K562 (cell line): ENCODE measurements at regions not wholly inside any gene's neighbourhood (a gene's known extent, or its start where the extent isn't known, plus 50 kb on each side); places are given as distances from the start of the nearest gene placed in this dataset.
"Not testable (repeated sequence)": the region's sequence is repeated elsewhere in the genome, so short reads cannot be mapped to it uniquely, and the experiment has no call there.

Source experiments
- ATAC-seq: fragments of 200-7000 bp; cut with Tn5 transposase; 3 replicates; pipeline ENCODE4 v1.9.1; 2020; ENCODE audit warnings: moderate library complexity
- BruUV-seq: library from RNA; stranded (reverse); fragments of 400-500 nt; replicated peaks from 2 replicates; lab custom pipeline; 2021; lab: Mats Ljungman, UMichigan
- CTCF ChIA-PET: fragments of 300-600 bp; formaldehyde crosslinking; extraction: SDS; loops from one replicate; lab custom pipeline; 2021; ENCODE audit warnings: low intra/inter-chr PET ratio; lab: Yijun Ruan, JAX
- POLR2A ChIA-PET: fragments of 300-600, 350-650 bp; sonication (Branson Sonifier 250); formaldehyde crosslinking; extraction: SDS; loops from one replicate; lab custom pipeline; 2021; ENCODE audit warnings: antibody characterized with exemption, inconsistent platforms; lab: Yijun Ruan, JAX
- DNase-seq, 4 experiments: peaks; one replicate each; pipeline versions ENCODE4 v3.0.0 to v3.0.0-alpha.2; 2011 to 2018; ENCODE audit warnings: low spot score in 3 of 4, mixed read lengths in 3 of 4; ENCODE audit errors: extremely low read depth in 1 of 4
- FAIRE-seq: peaks from 2 replicates; lab custom pipeline; 2011; peaks lifted over from hg19 to GRCh38; lab: Jason Lieb, UNC
- H2AFZ ChIP-seq: 2 replicates; pipeline ENCODE4 v1.6.0; 2011; ENCODE audit warnings: low read depth, low read length, control low read depth, inconsistent platforms
- H3K27ac ChIP-seq: fragments of 200-600 bp; 3 replicates; pipeline ENCODE4 v1.8.0; 2011; ENCODE audit warnings: low read depth, mild to moderate bottlenecking, control low read depth, inconsistent platforms, low read length, moderate library complexity, mixed read lengths; ENCODE audit errors: extremely low read depth
- H3K27me3 ChIP-seq, 2 experiments: fragments of 300-600 bp in 1 of 2; 2 replicates in 1 of 2; 3 replicates in 1 of 2; pipeline versions ENCODE4 v1.6.0 to v1.8.0; 2011; ENCODE audit warnings: inconsistent platforms in 2 of 2, low read length in 2 of 2, mild to moderate bottlenecking in 1 of 2, mixed read lengths in 1 of 2, moderate library complexity in 1 of 2; ENCODE audit not compliant: control insufficient read depth in 2 of 2, insufficient read depth in 2 of 2
- H3K36me3 ChIP-seq: fragments of 300-600 bp; 3 replicates; pipeline ENCODE4 v1.8.0; 2011; ENCODE audit warnings: mild to moderate bottlenecking, low read length, inconsistent platforms; ENCODE audit not compliant: control insufficient read depth, insufficient read depth
- H3K4me1 ChIP-seq, 2 experiments: fragments of 200-600 bp in 1 of 2; replicated peaks in 1 of 2; 2 replicates in 1 of 2; 3 replicates in 1 of 2; pipeline versions ENCODE4 v1.5.1 to v1.8.0; 2011; ENCODE audit warnings: inconsistent platforms in 2 of 2, low read length in 2 of 2, mild to moderate bottlenecking in 1 of 2, mixed read lengths in 1 of 2, moderate library complexity in 1 of 2; ENCODE audit not compliant: control insufficient read depth in 2 of 2, insufficient read depth in 2 of 2
- H3K4me2 ChIP-seq: 2 replicates; pipeline ENCODE4 v1.6.1; 2011; ENCODE audit warnings: low read length, control low read depth, inconsistent platforms, mixed read lengths; ENCODE audit not compliant: insufficient read depth
- H3K4me3 ChIP-seq: fragments of 200-600 bp; sonication (generic), shearing (Covaris generic); 2 replicates; pipeline ENCODE4 v1.5.1; 2016; ENCODE audit warnings: control low read depth, inconsistent platforms
- H3K79me2 ChIP-seq: fragments of 200-600 bp; 3 replicates; pipeline ENCODE4 v1.8.0; 2011; ENCODE audit warnings: low read length, inconsistent platforms; ENCODE audit not compliant: control insufficient read depth, insufficient read depth
- H3K9ac ChIP-seq, 2 experiments: 2 replicates each; pipeline versions ENCODE4 v1.6.0 to v1.6.1; 2011; ENCODE audit warnings: low read depth in 2 of 2, low read length in 2 of 2, control low read depth in 1 of 2, inconsistent platforms in 1 of 2, mild to moderate bottlenecking in 1 of 2, mixed read lengths in 1 of 2; ENCODE audit not compliant: insufficient read depth in 1 of 2
- H3K9me1 ChIP-seq: one replicate; pipeline ENCODE4 v1.6.0; 2011; ENCODE audit warnings: inconsistent platforms, mild to moderate bottlenecking, low read length, moderate library complexity; ENCODE audit not compliant: control insufficient read depth, insufficient read depth
- H3K9me3 ChIP-seq: replicated peaks from 2 replicates; pipeline ENCODE4 v1.5.1; 2011; ENCODE audit warnings: low read depth, low read length, inconsistent platforms; ENCODE audit not compliant: control insufficient read depth, insufficient read depth
- H4K20me1 ChIP-seq: replicated peaks from 2 replicates; pipeline ENCODE4 v1.6.1; 2011; ENCODE audit warnings: low read length, inconsistent platforms, mixed read lengths; ENCODE audit not compliant: control insufficient read depth, insufficient read depth
- GATAD2A ChIP-seq: fragments of 450-650 bp; IDR thresholded peaks from 2 replicates; pipeline ENCODE4 v1.6.1; 2017
- PHTF2 ChIP-seq: fragments of 250-450 bp; sonication (Bioruptor Pico); IDR thresholded peaks from 2 replicates; pipeline ENCODE4 v1.5.0; 2021; ENCODE audit warnings: mild to moderate bottlenecking
- RFX7 ChIP-seq: fragments of 250-450 bp; sonication (Bioruptor Pico); IDR thresholded peaks from 2 replicates; pipeline ENCODE4 v1.5.1; 2021; ENCODE audit warnings: mild to moderate bottlenecking
- ZNF707 ChIP-seq: fragments of 250-450 bp; sonication (Bioruptor Pico); conservative IDR thresholded peaks from 2 replicates; pipeline ENCODE4 v1.8.0; 2022; ENCODE audit warnings: inconsistent platforms, mild to moderate bottlenecking, moderate library complexity
- WGBS: fragments of 100-300 bp; shearing (Covaris generic); methylation state at CpG from one replicate; pipeline ENCODE4 v1.1.6; 2016; ENCODE audit warnings: low coverage, mixed read lengths; ENCODE audit not compliant: insufficient coverage; ENCODE audit errors: missing lambda C conversion rate; 5-methylcytosine and 5-hydroxymethylcytosine counted together
- in situ Hi-C: fragments of 300-500 bp; cut with MboI; formaldehyde crosslinking; loops from 4 replicates; pipeline ENCODE4 v1.15.0; 2018; ENCODE audit warnings: inconsistent platforms, mixed read lengths
- intact Hi-C: fragments of 100-400 bp; cut with micrococcal nuclease; formaldehyde crosslinking; loops from 2 replicates; pipeline ENCODE4 v1.14.2; 2022
- TF ChIP-seq, protein P1 (sequence below): fragments of 250-450 bp; sonication (Bioruptor Pico); IDR thresholded peaks from 2 replicates; pipeline ENCODE4 v1.4.0; 2020; ENCODE audit warnings: mild to moderate bottlenecking, moderate library complexity, borderline replicate concordance
- TF ChIP-seq, protein P2 (sequence below): fragments of 250-450 bp; sonication (Bioruptor Pico); IDR thresholded peaks from 2 replicates; pipeline ENCODE4 v1.8.0; 2021; ENCODE audit warnings: mild to moderate bottlenecking, moderate library complexity

DNA sequence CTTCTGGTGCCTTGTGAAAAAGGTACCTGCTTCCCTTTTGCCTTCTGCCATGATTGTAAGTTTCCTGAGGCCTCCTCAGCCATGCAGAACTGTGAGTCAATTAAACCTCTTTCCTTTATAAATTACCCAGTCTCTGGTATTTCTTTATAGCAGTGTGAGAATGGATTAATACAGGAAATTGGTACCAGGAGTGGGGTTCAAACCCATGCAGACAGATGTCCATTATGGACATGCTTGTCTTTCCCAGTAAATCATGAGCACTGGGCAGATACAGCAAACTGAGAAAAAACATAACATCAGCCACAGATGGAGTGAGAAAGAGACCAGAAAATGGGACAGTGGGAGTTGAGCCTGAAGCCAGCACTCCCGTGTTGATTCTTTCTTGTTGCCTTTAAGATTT, 127.5 kb downstream of the TFCP2L1 start:
- BruUV-seq, CTCF ChIA-PET, intact Hi-C loops, H3K4me1 ChIP-seq, H3K9me1 ChIP-seq, H3K4me2 ChIP-seq, H3K9me3 ChIP-seq, H4K20me1 ChIP-seq, H3K79me2 ChIP-seq, H3K27ac ChIP-seq, POLR2A ChIA-PET, H3K36me3 ChIP-seq, DNase-seq, ATAC-seq, in situ Hi-C loops, H2AFZ ChIP-seq, FAIRE-seq, H3K4me3 ChIP-seq, H3K9ac ChIP-seq: not testable (repeated sequence)
- peaks cover 4 to 12% of the 10 kb centered on the region in 2 experiments; a peak in 4 of 5 replicates for H3K27me3 ChIP-seq
- TF ChIP-seq ZNF707 = peak; percentile 94
- 0% methylated on average over 1 of the region's 1 CpG for WGBS

DNA sequence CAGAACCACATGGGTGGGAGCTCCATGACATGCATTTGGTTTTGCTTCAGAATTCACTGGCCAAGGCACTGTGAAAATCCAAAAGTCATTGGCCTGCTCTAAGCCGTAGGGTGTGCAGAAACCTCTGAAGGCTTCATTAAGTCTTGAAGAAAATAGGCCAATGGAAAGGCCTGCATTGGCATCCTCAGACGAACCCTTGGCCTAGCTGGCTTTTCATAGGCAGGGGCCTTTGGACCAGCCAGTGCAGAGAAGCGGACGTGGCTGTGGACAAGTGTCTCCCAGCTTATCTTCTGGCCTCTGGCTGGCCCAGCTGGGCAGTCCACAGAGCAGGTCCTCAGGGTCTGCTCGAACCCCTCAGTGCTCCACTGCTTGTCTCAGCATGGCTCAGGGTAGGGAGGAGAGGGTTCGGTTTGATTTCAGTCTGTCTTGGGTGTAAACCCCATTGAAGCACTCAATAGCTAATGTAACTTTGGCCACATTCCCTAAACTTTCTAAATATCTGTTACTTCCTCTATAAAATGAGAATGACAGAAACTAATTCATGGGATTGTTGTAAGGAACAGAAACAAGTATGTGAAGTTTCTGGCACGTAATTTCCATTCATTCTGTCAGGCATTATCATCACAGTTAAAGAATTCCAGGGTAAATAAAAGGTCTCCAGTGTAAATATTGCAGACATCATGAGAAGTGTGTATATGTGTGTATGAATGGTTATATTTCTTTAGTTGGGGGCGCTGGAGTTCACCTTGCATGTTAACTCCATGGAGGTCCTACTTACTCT, 125.5 kb downstream of the TFCP2L1 start:
- POLR2A ChIA-PET = interaction anchor here (0.6 to 0.8 kb wide), 3 partner anchors 11 to 51 kb away, joined by 3 to 5 read pairs (median 3); no protein-coding TSS in a partner anchor
- no TSS peak for BruUV-seq
- H3K4me1 ChIP-seq = no peaks in the 10 kb centered on the region
- CTCF ChIA-PET = no interaction called here
- no peak overlapping the region for H2AFZ ChIP-seq
- WGBS = 2% methylated on average over 8 of the region's 8 CpGs
- no peak overlapping the region for H3K4me2 ChIP-seq
- no peaks in the 10 kb centered on the region for H3K36me3 ChIP-seq
- FAIRE-seq (no peak), ATAC-seq (no peak)
- no peak overlapping the region for H3K9ac ChIP-seq
- H3K9me3 ChIP-seq = no peaks in the 10 kb centered on the region; the same call in 1 of the 2 replicates
- in situ Hi-C loops = no loop called here
- TF ChIP-seq, protein P1, sequence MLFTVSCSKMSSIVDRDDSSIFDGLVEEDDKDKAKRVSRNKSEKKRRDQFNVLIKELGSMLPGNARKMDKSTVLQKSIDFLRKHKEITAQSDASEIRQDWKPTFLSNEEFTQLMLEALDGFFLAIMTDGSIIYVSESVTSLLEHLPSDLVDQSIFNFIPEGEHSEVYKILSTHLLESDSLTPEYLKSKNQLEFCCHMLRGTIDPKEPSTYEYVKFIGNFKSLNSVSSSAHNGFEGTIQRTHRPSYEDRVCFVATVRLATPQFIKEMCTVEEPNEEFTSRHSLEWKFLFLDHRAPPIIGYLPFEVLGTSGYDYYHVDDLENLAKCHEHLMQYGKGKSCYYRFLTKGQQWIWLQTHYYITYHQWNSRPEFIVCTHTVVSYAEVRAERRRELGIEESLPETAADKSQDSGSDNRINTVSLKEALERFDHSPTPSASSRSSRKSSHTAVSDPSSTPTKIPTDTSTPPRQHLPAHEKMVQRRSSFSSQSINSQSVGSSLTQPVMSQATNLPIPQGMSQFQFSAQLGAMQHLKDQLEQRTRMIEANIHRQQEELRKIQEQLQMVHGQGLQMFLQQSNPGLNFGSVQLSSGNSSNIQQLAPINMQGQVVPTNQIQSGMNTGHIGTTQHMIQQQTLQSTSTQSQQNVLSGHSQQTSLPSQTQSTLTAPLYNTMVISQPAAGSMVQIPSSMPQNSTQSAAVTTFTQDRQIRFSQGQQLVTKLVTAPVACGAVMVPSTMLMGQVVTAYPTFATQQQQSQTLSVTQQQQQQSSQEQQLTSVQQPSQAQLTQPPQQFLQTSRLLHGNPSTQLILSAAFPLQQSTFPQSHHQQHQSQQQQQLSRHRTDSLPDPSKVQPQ (CRISPR knock-in tag) = no peak
- no peak for TF ChIP-seq RFX7 (CRISPR knock-in tag)
- TF ChIP-seq PHTF2 (CRISPR knock-in tag) = no peak
- TF ChIP-seq, protein P2, sequence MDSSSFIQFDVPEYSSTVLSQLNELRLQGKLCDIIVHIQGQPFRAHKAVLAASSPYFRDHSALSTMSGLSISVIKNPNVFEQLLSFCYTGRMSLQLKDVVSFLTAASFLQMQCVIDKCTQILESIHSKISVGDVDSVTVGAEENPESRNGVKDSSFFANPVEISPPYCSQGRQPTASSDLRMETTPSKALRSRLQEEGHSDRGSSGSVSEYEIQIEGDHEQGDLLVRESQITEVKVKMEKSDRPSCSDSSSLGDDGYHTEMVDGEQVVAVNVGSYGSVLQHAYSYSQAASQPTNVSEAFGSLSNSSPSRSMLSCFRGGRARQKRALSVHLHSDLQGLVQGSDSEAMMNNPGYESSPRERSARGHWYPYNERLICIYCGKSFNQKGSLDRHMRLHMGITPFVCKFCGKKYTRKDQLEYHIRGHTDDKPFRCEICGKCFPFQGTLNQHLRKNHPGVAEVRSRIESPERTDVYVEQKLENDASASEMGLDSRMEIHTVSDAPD (CRISPR knock-in tag) = no peak
- no peak for TF ChIP-seq GATAD2A
- TF ChIP-seq, all 486 proteins: peak for 0
- Histone ChIP-seq H3K27ac (no peak overlapping the region), H3K27me3 (no peaks in the 10 kb centered on the region), H3K9me1 (no peaks in the 10 kb centered on the region), H4K20me1 (no peaks in the 10 kb centered on the region), H3K4me3 (no peak overlapping the region), H3K79me2 (no peaks in the 10 kb centered on the region)
- no peak for DNase-seq
- intact Hi-C loops = no loop called here
